ENCODE measurements at regions not wholly inside any gene's neighbourhood (a gene's known extent, or its start where the extent isn't known, plus 50 kb on each side); places are given as distances from the start of the nearest gene placed in this dataset.
A peak's percentile ranks its signal among the peaks of the same experiment; 100 is the strongest.

DNA sequence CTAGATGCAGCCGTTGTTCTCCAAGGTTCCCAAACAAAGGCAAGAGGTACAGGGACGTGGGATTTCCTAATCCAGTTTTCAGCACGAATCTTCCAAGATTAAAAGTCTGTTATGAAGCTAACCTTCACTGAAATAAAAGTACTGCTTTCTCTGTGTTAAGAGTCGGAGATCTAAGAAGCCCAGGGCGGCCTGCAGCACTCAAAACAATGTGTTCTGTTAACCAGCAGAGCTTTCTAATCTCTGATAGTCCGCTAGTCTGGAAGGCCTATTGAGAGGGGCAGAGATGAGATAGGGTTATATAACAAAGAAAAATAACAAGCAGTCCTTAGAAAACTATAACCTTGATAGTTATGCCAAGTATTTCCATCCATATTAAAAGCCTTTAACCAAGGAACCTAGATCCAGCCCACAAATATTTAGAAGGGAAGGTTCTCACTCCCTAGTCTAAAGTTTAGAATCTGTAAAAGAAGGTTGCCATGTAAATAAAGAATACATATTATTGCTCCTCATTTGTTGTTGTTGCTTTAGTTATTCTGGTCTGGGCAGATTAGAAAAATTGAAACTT is 106.3 kb upstream of the SVIL start:
- H3K4me2 ChIP-seq (replicated peaks; ENCODE audit: extremely low read depth, low read length, poor library complexity, severe bottlenecking), result no peak overlapping the region
- H3K4me1 Mint-ChIP-seq, result peaks cover 10% of the 10 kb centered on the region
- no peak overlapping the region for H2AFZ ChIP-seq (ENCODE audit: insufficient read depth, low read depth, low read length, poor library complexity, severe bottlenecking)
- intact Hi-C loops (cut with micrococcal nuclease), result no loop called here
- no peak overlapping the region for H3K27ac ChIP-seq (ENCODE audit: low read depth in 1 of 2, low read length in 2 of 2)
- H3K79me2 ChIP-seq (ENCODE audit: insufficient read depth, low read length), result peaks cover 6% of the 10 kb centered on the region
- no peak overlapping the region for H3K4me3 ChIP-seq (replicated peaks in 1 of 3; ENCODE audit: low read depth in 2 of 3, low read length in 3 of 3)
- DNase-seq, result no peak
- no peak overlapping the region for H3K27ac Mint-ChIP-seq
- 93% methylated on average over 4 of the region's 6 CpGs for WGBS (ENCODE audit: insufficient coverage)
- H3K27me3 ChIP-seq (ENCODE audit: control insufficient read depth in 2 of 2, insufficient read depth in 2 of 2, low read length in 2 of 2), result peaks cover 0 to 9% of the 10 kb centered on the region in 2 donors
- no peaks in the 10 kb centered on the region for H4K20me1 ChIP-seq (ENCODE audit: insufficient read depth, low read length)
- H3K36me3 ChIP-seq (replicated peaks in 1 of 2; ENCODE audit: control insufficient read depth in 1 of 2, insufficient read depth in 2 of 2, low read length in 2 of 2), result no peaks in the 10 kb centered on the region
- H3K4me3 Mint-ChIP-seq, result no peak overlapping the region
- H3K9me3 ChIP-seq (replicated peaks in 1 of 2; ENCODE audit: control insufficient read depth in 1 of 2, insufficient read depth in 1 of 2, low read length in 2 of 2), result no peaks in the 10 kb centered on the region
- peaks cover 6 to 16% (median 11%) of the 10 kb centered on the region in 3 donors for H3K27me3 Mint-ChIP-seq (ENCODE audit: low read depth in 3 of 3)
- no peak overlapping the region for H3K9ac ChIP-seq (ENCODE audit: insufficient read depth, low read length, poor library complexity, severe bottlenecking)
- peaks cover 4 to 13% of the 10 kb centered on the region in 2 donors for H3K4me1 ChIP-seq (ENCODE audit: control insufficient read depth in 1 of 2, insufficient read depth in 2 of 2, low read length in 2 of 2)
- TF ChIP-seq, protein P1, sequence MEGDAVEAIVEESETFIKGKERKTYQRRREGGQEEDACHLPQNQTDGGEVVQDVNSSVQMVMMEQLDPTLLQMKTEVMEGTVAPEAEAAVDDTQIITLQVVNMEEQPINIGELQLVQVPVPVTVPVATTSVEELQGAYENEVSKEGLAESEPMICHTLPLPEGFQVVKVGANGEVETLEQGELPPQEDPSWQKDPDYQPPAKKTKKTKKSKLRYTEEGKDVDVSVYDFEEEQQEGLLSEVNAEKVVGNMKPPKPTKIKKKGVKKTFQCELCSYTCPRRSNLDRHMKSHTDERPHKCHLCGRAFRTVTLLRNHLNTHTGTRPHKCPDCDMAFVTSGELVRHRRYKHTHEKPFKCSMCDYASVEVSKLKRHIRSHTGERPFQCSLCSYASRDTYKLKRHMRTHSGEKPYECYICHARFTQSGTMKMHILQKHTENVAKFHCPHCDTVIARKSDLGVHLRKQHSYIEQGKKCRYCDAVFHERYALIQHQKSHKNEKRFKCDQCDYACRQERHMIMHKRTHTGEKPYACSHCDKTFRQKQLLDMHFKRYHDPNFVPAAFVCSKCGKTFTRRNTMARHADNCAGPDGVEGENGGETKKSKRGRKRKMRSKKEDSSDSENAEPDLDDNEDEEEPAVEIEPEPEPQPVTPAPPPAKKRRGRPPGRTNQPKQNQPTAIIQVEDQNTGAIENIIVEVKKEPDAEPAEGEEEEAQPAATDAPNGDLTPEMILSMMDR (IDR thresholded peaks at IDR 0.05), result no peak
- H3K9me3 Mint-ChIP-seq, result peaks cover 0 to 1% (median 0%) of the 10 kb centered on the region in 7 donors
- H3K36me3 Mint-ChIP-seq, result peaks cover 0 to 2% of the 10 kb centered on the region in 2 donors

DNA sequence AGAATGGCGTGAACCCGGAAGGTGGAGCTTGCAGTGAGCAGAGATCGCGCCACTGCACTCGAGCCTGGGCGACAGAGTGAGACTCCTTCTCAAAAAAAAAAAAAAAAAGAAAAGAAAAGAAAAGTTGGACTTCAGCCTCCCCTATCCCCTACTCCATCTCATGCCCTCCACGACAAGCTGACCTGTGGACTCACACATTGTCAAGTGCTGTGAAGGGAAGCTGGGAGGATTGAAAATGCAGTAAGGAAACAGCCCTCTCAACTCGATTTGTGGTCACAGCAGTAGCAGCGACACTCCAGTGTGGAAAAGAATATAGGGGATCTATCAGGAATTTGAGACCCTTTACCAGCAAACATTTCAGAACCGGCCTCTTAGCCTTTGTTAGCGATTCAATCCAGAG is 103.6 kb upstream of the SVIL start:
- Mint-ChIP-seq H3K27me3 (ENCODE audit: low read depth in 3 of 3) (peaks cover 6 to 16% (median 11%) of the 10 kb centered on the region in 3 donors), H3K4me1 (peaks cover 26% of the 10 kb centered on the region), H3K36me3 (peaks cover 0 to 2% of the 10 kb centered on the region in 2 donors), H3K27ac (peak overlapping the region in 1 of 7 donors; percentile 48), H3K9me3 (peaks cover 0 to under 1% (median 0%) of the 10 kb centered on the region in 7 donors), H3K4me3 (no peak overlapping the region)
- TF ChIP-seq, protein P1 (IDR thresholded peaks at IDR 0.05), result no peak
- H3K4me2 ChIP-seq (replicated peaks; ENCODE audit: extremely low read depth, low read length, poor library complexity, severe bottlenecking), result no peak overlapping the region
- DNase-seq, result no peak
- H3K4me1 ChIP-seq (ENCODE audit: control insufficient read depth in 1 of 2, insufficient read depth in 2 of 2, low read length in 2 of 2), result peaks cover 20 to 32% of the 10 kb centered on the region in 2 donors
- H3K27me3 ChIP-seq (ENCODE audit: control insufficient read depth in 2 of 2, insufficient read depth in 2 of 2, low read length in 2 of 2), result peaks cover 0 to 9% of the 10 kb centered on the region in 2 donors
- no peak overlapping the region for H3K9ac ChIP-seq (ENCODE audit: insufficient read depth, low read length, poor library complexity, severe bottlenecking)
- intact Hi-C loops (cut with micrococcal nuclease), result loop anchor here (10.0 kb wide), 4 partner anchors 54 to 184 kb away; partner anchors contain the start of gene SVIL (in 1 of the 2)
- H3K27ac ChIP-seq (ENCODE audit: low read depth in 1 of 2, low read length in 2 of 2), result no peak overlapping the region
- H3K9me3 ChIP-seq (replicated peaks in 1 of 2; ENCODE audit: control insufficient read depth in 1 of 2, insufficient read depth in 1 of 2, low read length in 2 of 2), result no peaks in the 10 kb centered on the region
- H3K36me3 ChIP-seq (replicated peaks in 1 of 2; ENCODE audit: control insufficient read depth in 1 of 2, insufficient read depth in 2 of 2, low read length in 2 of 2), result no peaks in the 10 kb centered on the region
- peaks cover 25% of the 10 kb centered on the region for H3K79me2 ChIP-seq (ENCODE audit: insufficient read depth, low read length)
- H3K4me3 ChIP-seq (replicated peaks in 1 of 3; ENCODE audit: low read depth in 2 of 3, low read length in 3 of 3), result no peak overlapping the region
- 90% methylated on average over 2 of the region's 11 CpGs for WGBS (ENCODE audit: insufficient coverage)
- H2AFZ ChIP-seq (ENCODE audit: insufficient read depth, low read depth, low read length, poor library complexity, severe bottlenecking), result no peak overlapping the region
- peaks cover 4% of the 10 kb centered on the region for H4K20me1 ChIP-seq (ENCODE audit: insufficient read depth, low read length)

Data from CD14-positive monocyte (primary cell).